G401 (cell line): ENCODE measurements at regions not wholly inside any gene's neighbourhood (a gene's known extent, or its start where the extent isn't known, plus 50 kb on each side); places are given as distances from the start of the nearest gene placed in this dataset.

ENCODE experiments used
- DNase-seq: peaks from one replicate; pipeline ENCODE4 v3.0.0-alpha.2; 2015; ENCODE audit warnings: low spot score
- in situ Hi-C: cut with HindIII; loops from 2 replicates; pipeline ENCODE4 v1.10.0; 2016; ENCODE audit warnings: low sequenced_read_pairs, mixed read lengths

DNA sequence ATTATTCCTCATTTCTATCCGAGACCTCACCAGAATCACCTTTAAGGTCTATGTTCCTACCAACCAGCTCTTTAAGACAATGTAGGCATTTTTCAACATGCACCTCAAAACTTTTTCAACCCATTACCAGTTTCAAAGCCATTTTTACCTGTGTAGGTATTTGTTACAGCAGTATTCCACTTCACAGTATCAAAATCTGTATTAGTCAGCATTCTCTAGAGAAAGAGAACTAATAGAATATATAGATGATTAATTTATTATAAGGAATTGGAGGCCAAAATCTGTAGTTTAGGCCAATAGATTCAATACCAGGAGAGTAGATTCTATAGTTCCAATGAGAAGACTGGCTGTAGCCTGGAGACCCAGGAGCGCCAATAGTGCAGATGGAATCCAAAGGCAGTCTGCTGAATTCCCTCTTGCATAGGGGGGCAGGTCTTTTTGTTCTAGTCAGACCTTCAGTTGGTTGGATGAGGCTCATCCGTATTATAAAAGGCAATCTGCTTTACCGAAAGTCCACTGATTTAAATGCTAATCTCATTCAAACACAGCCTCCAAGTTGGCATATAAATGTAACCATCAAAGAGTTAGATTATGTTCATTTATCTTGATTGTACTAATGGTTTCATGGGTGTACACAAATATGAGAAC is 151.6 kb upstream of the SYT1 start:
- in situ Hi-C loops = no loop called here
- no peak for DNase-seq

DNA sequence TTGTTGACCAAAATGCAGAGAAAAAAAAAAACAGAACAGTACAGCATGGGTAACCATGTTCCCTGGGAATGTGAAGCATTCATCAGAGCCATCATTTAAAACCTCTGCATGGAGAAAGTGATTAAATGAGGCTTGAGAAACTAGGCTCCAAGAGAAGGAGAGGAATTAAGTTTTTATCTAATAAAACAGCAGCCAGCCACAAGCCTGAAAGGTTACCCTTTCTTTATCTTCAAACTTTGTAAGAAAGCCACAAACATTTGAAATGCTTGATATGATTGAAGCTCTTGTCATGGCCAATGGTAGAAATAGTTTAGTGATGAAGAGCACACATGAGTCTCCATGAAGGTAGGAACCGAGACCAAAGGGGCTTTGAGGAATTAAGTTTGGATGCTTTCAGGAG is 144.9 kb upstream of the SYT1 start:
- no peak for DNase-seq
- in situ Hi-C loops = no loop called here

DNA sequence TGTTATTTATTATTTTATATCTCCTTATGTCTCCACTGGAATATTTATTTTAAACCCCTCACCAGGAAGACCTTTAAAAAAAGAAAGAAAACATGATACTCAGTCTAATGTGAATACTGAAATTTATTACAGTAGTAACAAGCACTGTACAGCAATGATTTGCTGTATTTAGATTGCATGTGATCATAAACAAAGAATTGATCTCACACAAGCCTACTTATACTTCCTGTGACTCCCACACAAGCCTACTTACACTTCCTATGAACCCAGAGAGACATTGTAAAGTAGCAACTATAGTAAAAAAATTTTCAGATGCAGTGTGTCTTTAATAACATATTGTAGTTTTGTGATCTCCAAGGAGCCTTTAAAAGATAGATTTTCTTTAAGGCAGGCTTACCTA is 142.7 kb upstream of the SYT1 start:
- no peak for DNase-seq
- in situ Hi-C loops = no loop called here

DNA sequence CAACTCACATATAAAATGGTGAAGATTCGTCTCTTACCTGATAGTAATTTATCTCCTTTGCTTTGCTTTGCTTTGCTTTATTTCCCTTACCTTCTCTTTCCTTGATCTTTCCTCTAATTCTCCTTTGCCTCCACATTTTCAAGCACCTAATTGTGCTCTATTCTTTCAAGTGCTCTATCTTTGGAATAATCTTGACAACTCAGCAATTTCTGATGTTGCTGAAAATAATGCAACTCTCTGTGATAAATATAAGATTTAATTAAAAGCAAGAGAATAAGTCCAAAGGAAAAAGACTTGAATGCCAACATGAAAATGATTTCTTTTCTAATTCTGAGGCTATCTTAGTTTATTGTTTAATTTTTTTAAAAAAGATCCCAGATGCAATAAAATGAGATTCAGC is 139.5 kb upstream of the SYT1 start:
- in situ Hi-C loops = no loop called here
- DNase-seq = no peak

DNA sequence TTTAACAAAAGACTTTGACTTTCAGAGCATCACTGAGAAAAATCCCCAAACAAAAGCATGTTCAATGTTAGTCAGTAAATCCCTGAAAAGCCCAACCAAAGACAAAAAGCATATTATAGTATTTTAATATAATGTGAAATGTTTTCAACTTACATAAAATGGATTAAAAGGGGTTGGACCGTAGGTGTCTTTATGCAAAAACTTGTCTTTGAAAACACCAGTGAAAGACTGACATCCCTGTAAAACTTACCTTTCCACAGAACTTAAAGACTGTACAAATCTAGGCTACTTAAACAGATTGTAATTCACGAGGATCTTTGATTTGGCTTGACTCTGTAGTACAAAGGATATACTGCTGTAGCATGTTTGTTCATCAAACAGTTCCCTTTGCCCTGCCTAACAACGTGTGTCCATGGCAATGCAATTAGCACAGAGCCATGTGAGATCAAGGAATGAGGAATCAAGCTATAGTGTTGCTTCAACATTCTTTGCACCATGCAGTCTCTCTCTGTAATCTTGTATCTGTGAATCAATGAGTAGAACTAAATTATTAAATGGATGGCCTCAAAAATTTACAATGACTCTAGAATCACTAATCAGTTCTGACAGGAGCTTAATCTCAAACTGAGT is 138.5 kb upstream of the SYT1 start:
- in situ Hi-C loops = no loop called here
- DNase-seq = peak; percentile 10

DNA sequence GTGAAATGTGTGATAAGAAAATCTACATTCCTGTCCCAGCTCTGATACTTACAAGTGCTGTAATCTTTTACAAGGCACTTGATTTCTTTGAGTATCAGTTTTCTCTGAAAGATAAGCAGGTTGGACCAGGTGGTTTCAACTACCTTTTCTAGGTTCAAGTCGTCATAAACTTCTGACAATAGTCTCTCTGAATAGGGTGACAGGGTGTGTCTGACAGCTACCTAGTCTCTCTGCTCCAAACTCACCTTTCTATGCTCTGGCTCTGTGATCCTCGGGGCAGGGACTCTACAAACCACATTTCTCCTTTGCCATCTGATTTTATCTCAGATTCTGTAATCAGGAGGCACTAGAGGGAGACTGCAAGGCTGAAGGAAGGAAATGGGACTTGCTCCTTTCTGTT is 137.7 kb upstream of the SYT1 start:
- no peak for DNase-seq
- in situ Hi-C loops = no loop called here

DNA sequence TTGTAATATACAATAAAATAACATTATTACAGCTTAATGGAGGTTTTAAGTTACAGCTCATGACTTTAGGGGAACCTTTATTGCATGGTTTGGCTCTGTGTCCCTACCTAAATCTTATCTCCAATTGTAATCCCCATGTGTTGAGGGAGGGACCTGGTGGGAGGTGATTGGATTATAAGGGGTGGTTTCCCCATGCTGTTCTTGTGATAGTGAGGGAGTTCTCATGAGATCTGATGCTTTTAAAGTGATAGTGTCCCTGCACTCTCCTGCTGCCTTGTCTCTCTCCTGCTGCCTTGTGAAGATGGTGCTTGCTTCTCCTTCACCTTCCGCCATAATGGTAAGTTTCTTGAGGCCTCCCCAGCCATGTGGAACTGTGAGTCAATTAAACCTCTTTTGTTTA is 132.1 kb upstream of the SYT1 start:
- DNase-seq = no peak
- in situ Hi-C loops = no loop called here

DNA sequence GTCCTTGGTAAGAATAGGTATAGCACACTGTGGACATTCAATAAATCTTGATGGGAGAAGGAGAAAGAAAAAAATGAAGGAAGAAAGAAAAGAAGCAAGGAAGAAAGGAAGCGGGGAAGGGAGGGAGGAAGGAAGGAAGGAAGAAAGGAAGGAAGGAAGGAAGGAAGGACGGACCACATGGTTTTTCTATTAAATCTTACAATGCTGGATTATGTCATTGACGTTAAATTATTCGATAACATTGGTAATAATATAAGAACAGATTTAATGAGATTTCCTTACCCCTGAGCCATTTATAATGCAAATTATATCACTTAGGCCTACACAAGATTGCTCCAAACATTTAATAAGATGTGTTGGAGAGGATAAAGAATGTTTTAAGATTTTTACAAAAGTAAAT is 124.9 kb upstream of the SYT1 start:
- DNase-seq = no peak
- in situ Hi-C loops = no loop called here

DNA sequence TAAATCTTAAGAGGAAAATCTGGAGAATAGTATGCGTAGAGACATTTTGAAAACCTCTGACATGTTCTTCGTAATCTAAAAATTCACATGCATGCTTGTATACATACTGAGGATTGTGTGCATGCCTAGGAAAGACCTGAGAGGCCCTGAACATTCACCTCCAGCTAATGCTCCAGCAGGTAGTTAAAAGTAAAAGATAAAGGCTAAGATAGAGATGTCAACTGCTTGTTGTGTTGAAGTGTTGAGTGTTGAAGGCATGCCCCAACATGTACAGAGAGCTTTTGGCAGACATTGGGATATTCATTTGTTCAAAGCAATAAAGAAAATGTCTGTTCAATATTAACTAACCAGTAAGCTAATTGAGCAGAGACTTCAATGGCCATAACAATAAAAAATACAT is 118.6 kb upstream of the SYT1 start:
- DNase-seq = no peak
- in situ Hi-C loops = no loop called here

DNA sequence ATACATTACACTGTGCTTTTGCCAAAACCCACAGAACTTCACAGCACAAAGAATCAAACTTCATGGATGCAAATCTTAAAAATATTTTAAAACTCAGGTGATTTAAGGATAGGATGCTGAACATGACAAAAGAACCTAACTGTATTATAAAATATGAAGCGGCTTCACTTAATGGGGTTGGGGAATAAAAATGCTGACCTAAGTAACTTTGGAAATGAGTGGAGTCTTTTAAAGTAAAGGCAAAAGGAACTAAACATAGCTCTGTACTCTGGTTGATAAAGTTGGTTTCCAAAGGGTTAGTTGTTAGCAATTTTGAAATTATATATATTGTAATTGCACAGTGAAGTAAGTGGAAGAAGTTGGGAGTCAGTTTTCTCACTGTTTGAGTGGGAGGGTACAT is 111.5 kb upstream of the SYT1 start:
- in situ Hi-C loops = no loop called here
- no peak for DNase-seq

DNA sequence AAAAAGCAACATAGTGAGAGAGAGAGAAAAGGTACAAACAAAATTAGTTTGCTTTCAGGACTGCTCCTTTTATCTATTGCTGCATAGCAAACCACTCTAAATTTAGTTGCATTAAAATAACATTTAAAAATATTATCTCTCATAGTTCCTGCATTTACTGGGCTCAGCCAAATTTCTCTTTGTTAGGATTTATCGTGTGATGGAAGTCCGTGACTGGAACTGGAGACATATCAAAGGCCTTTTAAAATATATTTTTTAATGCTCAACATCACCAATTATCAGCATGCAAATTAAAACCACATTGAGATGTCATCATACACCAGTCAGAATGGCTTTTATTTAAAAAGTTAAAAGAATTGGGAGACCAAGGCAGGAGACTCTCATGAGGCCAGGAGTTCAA is 107.6 kb upstream of the SYT1 start:
- in situ Hi-C loops = no loop called here
- no peak for DNase-seq

DNA sequence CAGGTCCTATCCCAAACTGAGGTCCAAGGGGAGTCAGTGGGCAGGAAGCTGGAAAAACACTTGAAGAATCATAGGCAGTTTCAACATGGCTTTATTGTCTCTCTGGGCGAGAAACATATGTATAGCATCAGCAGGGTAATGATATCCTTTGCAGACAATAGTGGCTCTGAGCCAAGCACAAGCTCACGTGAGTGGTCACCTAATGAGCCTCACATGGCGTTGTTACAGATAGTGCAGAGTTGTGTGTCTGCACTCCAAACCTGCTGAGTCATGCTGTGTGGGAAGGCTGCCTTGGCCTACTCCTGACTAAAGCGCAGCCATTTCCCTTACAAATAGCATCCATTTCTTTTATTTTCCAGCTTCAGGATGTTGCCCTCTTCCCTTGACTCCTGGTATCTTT is 105.2 kb upstream of the SYT1 start:
- in situ Hi-C loops = no loop called here
- DNase-seq = no peak

DNA sequence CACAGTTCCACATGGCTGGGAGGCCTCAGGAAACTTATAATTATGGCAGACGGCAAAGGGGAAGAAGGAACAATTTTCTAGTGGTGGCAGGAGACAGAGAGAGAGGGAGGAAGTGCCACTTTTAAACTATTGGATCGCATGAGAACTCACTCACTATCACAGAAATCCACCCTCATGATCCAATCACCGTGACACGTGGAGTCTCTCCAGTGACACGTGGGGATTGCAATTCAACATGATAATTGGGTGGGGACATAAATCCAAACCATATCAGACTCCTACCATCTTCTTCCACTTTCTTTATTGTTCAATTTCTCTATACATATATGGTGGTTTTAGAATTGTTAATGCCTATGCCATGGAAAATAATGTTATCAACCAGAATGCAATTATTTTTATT is 103.7 kb upstream of the SYT1 start:
- in situ Hi-C loops = no loop called here
- DNase-seq = no peak

DNA sequence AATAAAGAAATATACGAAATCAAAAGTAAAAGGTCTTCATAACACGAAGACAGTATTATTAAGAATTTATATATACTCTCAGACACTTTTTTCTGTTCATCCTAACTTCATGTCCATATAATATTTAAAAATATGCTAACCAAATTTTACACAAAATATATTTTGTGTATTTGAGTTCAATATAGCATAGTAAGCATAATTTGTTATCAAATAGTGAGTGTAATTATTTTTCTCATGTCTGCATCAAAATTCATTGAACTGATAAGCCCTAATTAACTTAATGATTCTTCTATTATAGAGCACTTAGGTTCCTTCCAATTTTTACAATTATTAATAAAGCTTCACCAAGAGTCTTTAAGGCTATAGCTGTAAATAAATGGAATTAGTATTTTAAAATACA is 99.7 kb upstream of the SYT1 start:
- no peak for DNase-seq
- in situ Hi-C loops = no loop called here

DNA sequence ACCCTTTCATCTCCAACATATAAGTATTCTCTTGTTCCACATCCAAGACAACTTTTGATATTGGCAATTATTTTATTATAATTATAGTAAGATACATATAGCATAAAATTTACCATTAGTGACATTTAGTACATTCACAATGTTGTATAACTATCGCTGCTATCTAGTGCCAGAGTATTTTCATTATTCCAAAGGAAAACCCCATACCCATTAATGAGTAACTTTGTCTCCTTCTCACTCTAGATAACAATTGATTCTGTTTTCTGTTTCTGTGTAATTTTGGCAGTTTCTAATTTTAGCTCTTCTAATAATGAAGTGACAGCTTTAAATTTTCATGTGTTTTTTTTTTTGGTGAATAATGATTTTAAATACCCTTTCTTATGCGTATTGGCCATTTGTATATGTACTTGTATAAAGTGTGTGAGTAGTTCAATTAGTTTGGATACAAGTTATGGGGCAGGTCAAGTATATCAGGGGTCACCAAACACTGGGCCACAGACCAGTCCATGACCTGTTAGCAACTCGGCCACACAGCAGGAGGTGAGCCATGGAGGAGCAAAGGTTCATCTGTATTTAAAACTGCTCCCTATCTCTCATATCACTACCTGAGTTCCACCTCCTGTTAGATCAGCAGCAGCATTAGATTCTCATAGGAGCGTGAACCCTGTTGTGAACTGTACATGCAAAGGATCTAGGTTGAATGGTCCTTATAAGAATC is 97.2 kb upstream of the SYT1 start:
- in situ Hi-C loops = no loop called here
- no peak for DNase-seq

DNA sequence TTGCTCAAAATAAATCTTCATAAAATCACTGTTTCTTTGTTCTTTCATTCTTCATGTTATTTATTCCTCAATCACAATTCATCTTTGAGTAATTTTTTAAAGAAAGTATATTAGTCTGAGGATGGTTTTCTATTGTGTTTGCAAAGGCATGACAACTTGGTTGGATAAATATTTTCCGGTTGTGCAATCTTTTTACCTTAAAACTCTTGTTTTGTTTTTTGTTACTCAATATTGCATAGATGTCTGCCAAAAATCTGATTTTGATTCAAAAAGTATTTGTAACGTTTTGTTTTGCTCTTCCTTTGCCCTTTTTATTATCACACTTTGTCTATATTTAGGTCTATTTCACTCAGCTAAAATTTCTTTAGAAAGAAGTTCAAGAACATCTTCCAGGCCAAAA is 86.2 kb upstream of the SYT1 start:
- in situ Hi-C loops = no loop called here

DNA sequence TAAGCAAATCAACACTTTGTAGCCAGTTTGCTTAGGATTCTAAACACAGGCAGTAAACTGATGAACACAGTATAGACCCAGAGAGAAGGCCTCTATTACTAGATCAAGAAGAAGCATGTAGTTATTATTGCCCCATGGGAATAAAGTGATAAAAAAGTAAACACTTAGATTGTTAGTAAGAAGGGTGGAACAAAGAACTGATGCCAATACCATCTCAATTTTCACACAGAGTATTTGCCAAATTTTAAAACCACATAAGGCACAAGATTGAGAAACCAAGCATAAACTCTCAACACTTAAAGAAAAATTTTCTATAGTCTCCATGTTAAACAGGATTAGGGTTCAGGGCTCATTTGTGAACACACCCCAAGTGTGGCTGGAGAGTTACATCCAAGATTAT is 77.0 kb upstream of the SYT1 start:
- no peak for DNase-seq
- in situ Hi-C loops = no loop called here

More for the DNA sequence above, 86.2 kb upstream of the SYT1 start:
- no peak for DNase-seq

DNA sequence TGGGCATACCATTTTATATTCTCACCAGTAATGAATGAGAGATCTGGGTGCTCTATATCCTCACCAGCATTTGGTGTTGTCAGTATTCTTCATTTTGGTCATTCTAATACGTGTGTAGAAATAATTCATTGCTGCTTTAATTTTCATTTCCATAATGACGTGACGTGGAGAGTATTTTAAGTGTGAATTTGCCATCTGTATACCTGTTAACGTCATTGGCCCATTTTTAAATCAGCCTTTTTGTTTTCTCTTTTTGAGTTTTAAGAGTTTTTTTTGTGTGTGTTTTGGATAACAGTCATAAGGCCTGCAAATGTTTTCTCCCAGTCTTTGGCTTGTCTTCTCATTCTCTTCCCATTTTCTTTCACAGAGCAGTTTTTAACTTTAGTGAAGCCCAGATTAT is 74.4 kb upstream of the SYT1 start:
- no peak for DNase-seq
- in situ Hi-C loops = no loop called here

DNA sequence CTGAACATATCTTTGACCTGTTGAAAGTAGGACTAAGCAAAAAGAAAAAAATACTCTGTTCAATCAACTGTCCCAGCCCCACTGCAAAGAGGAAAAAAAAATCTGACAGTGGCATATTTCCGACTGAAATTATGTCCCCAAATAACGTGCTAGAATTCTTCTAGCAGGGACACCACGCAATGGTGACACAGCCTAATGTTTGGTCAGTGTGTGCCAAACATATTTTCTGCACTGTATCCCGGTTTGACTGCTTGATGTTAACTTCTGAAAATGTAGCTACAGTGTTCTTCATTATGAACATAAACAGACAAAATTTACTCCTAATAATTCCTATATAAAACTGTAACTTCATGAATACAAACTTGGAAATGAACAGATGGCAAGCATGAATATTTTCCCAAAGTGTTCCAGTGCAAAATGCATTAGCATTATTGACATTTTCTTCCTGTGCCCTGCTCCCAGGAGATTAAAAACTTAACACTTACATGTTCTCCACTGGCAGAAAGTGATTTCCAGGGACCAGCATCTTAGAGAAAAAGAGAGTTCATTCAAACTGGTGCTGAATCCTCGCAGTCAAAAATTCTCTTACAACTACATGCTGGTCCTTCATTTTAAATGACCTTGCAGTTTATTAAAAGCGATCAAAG is 72.4 kb upstream of the SYT1 start:
- in situ Hi-C loops = no loop called here
- no peak for DNase-seq

DNA sequence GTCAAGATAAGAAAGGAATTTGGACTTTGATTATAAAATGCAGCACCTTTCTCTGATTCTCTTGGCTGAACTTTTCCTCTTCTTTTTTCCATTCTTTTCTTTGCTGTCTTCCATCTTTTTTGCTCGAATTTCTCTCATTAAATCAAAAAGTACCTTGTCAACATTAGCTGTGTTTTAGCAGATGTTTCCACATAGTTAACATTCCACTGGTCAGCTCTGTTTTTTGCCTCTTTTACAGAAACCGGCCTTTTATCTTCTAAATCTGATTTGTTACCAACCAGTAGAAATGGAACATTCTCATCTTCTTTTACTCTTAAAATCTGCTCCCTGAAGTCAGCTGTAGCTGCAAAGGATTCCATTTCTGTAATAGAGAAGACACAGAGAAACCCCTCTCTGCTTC is 71.1 kb upstream of the SYT1 start:
- no peak for DNase-seq
- in situ Hi-C loops = no loop called here
